ENCODE measurements at regions not wholly inside any gene's neighbourhood (a gene's known extent, or its start where the extent isn't known, plus 50 kb on each side); places are given as distances from the start of the nearest gene placed in this dataset.

DNA sequence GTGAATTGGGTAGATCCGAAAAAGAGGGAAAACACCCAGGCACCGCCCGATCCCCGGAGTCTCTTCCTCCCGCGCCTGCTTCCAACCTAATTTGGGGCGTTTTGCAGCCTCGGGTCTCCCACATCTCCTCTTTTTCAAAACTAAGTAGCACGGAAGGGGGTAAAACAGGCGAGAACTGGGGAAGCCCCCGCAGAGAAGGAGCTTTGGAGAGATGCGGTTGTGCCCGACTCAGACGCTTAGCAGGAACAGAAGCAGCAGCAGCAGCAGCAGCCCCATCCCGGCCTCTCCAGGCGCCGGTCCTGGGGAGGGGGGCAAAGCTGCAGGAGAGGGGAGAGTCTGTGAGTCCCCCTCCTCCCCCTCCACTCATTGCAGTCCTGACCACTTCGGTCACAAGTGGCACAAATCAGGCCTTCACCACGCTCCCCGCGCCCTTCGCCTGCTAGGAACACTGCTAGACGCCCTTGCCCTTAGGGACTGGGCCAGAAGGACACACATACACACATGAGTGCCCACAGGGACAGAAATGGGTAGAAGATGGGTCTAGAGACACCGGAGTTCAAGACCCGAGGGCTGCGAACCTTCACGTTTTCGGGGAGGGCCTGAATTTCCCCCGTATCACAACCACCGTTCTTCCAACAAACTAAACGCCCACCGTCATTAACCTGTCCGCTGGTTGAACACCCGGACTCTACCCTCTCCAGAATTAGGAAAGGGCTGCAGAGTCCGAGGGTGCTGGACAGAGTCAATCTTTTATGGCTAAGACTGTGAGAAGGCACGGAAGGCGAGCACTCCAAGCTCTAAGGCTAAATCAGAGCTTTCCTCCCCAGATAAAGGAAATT lies 98.3 kb upstream of the HSD17B12 start:
- DNase-seq (ENCODE audit: low read depth), result no peak
- TF ChIP-seq, protein P1, sequence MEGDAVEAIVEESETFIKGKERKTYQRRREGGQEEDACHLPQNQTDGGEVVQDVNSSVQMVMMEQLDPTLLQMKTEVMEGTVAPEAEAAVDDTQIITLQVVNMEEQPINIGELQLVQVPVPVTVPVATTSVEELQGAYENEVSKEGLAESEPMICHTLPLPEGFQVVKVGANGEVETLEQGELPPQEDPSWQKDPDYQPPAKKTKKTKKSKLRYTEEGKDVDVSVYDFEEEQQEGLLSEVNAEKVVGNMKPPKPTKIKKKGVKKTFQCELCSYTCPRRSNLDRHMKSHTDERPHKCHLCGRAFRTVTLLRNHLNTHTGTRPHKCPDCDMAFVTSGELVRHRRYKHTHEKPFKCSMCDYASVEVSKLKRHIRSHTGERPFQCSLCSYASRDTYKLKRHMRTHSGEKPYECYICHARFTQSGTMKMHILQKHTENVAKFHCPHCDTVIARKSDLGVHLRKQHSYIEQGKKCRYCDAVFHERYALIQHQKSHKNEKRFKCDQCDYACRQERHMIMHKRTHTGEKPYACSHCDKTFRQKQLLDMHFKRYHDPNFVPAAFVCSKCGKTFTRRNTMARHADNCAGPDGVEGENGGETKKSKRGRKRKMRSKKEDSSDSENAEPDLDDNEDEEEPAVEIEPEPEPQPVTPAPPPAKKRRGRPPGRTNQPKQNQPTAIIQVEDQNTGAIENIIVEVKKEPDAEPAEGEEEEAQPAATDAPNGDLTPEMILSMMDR (IDR thresholded peaks at IDR 0.05; ENCODE audit: control insufficient read depth, insufficient read depth, low read depth, low read length, missing control alignments), result no peak
- no peak overlapping the region for H3K4me3 ChIP-seq (ENCODE audit: control insufficient read depth, low read depth, low read length)

DNA sequence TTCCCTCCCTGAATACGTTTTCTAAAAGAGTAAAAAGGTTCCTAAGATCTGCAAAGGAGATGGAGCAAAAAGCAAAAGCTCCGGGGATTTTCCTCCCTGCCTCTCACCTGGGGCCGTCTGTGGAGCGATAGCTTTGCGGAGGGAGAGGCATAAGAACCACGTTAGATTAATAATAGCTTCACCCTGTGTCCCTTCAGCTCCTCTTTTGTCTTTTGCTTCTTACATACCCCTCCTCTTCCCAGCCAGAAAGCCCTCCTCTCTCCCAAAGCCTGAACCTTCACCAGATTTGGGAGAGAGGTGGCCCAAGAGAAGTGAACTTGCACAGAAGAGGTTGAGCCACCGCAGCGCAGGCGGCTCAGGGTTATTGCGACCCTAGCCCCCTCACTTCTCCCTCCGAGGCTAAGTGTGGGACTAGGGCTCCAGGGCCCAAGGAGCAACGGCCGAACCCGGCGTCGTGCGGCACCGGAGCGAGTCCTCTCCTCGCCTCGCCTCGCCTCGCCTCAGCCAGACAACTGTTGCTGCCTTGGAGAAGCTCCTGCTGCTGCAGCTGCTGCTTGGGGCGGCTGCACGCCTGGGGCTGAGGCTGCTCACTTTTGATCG lies 97.6 kb upstream of the HSD17B12 start:
- H3K4me3 ChIP-seq (ENCODE audit: control insufficient read depth, low read depth, low read length), result no peak overlapping the region
- DNase-seq (ENCODE audit: low read depth), result no peak
- TF ChIP-seq, protein P1 (IDR thresholded peaks at IDR 0.05; ENCODE audit: control insufficient read depth, insufficient read depth, low read depth, low read length, missing control alignments), result no peak

DNA sequence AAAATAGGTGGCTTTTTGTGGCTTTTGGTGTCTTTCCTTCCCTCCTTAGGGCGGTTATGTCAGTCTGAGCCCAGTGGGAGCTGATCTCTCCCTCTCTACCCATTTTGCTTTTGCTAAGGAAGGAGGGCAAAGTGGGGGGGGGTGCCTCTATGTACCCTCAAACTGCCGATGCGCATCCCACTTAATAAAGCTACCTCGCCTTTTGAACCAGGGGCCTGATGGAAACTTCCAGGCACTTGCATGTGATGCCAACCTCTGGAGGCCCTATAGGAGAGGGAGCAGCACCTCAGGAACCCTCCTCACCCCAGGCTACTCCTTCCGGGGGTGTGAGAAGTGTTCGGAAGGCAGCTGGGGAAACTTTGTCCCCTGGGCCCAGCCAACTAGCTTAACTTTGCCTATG lies 97.0 kb upstream of the HSD17B12 start:
- no peak overlapping the region for H3K4me3 ChIP-seq (ENCODE audit: control insufficient read depth, low read depth, low read length)
- DNase-seq (ENCODE audit: low read depth), result no peak
- TF ChIP-seq, protein P1 (IDR thresholded peaks at IDR 0.05; ENCODE audit: control insufficient read depth, insufficient read depth, low read depth, low read length, missing control alignments), result no peak

DNA sequence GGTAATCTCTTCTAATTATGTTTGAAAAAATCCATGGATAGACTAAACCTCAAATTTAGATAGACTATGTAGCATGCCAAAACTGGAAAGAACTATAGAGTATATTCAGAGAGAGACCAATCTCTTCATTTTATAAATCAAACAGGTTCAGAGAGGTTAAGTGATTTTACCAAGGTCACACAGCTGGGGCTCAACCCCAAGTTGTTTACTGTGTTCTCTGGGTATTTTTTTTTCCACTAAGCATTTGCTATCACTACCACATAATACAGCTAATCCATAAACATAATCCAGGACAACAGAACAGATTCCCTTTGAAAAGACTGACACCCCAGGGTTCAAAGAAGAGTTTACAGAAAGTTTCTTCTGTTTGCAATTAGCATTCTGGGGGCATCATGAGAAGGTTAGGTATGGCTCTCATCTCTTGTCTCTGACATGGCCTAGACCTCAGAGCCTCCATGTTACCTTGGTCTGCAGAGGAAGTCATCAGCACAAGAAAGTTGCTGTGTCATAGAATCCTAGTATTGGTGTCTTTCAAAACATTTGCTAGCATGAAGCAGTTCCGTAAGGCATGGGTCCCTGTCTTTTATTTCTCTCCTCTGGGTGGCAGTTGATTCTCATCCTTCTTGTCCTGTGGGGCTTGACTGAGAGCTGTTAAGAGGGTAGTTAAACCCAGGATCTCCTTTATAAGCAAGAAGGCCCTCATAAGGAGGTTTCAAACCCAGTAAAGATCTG lies 94.5 kb upstream of the HSD17B12 start:
- DNase-seq (ENCODE audit: low read depth), result no peak
- TF ChIP-seq, protein P1 (IDR thresholded peaks at IDR 0.05; ENCODE audit: control insufficient read depth, insufficient read depth, low read depth, low read length, missing control alignments), result no peak
- H3K4me3 ChIP-seq (ENCODE audit: control insufficient read depth, low read depth, low read length), result no peak overlapping the region

DNA sequence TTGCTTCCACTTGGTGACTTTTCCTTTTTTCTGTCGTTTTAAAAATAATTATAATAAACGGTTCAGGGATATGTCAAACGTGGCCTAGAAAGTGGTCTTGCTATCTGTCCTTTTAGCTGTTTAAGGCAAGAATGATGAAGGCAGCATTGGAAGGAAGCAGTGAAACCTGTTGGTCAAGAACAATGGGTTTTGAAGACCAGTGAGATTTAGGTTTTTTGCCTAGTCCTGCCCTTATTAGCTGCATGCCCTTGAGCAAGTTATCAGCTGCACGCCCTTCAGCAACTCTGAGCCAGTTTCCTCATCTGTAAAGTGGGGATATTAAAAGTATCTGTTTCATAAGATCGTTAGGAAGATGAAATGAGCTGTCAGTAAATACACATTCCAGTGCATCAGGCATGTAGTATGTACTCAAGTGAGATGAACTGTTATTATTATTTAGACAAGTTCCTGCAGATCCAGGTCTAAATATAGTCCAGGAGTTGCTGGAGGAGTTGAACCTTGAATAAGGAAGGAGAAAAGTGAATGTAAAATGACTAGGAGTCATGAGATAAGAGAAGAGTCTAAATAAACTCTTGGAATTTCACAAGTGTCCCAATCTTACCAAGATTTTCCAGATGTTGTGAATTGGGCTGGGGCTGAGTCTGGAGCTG lies 90.8 kb upstream of the HSD17B12 start:
- TF ChIP-seq, protein P1 (IDR thresholded peaks at IDR 0.05; ENCODE audit: control insufficient read depth, insufficient read depth, low read depth, low read length, missing control alignments), result no peak
- no peak overlapping the region for H3K4me3 ChIP-seq (ENCODE audit: control insufficient read depth, low read depth, low read length)
- DNase-seq (ENCODE audit: low read depth), result no peak

DNA sequence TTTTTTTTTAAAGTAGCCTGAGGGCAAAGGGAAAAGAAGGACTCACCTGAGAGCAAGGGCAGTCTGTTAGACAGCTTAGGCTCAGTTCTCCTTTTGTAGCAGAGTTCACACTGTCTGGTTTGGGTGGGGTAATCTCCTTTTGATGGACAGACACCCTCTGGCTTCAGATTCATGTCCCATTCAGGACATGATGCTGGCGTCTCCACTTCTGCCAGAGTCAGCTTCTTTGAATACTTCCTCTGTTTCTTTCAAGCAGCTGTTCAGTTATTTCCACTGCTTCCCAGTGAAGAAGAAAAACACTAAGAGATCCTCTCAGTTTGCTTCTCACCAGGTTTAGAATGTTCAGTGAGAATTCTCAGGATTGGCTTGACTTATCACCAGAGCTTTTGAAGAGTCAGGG lies 79.0 kb upstream of the HSD17B12 start:
- no peak for DNase-seq (ENCODE audit: low read depth)
- TF ChIP-seq, protein P1 (IDR thresholded peaks at IDR 0.05; ENCODE audit: control insufficient read depth, insufficient read depth, low read depth, low read length, missing control alignments), result no peak
- H3K4me3 ChIP-seq (ENCODE audit: control insufficient read depth, low read depth, low read length), result no peak overlapping the region

Data from AG09309 (cell line).